Heart left ventricle (tissue), 13 donors: ENCODE measurements at regions not wholly inside any gene's neighbourhood (a gene's known extent, or its start where the extent isn't known, plus 50 kb on each side); places are given as distances from the start of the nearest gene placed in this dataset.

Experiments
- POLR2A ChIP-seq, 2 donors: fragments of 450-650 bp; IDR thresholded peaks; one replicate each; pipeline ENCODE4 v1.6.1; 2017; ENCODE audit warnings: antibody characterized with exemption in 2 of 2, mild to moderate bottlenecking in 2 of 2, moderate library complexity in 2 of 2
- TF ChIP-seq, protein P1 (sequence below), 12 donors: fragments of 200-600 bp; sonication (generic) in 4 of 12; IDR thresholded peaks; one replicate each; pipeline versions ENCODE4 v1.5.0 to v1.8.0; 2018 to 2022; ENCODE audit warnings: antibody characterized with exemption in 12 of 12, mild to moderate bottlenecking in 5 of 12
- donor health status: ischemic (EF 13 %, LVEDD 7.1; RV severe dilation, severe dysfunction).
- donor health status: DM: no; HTN: yes; CAD: no.
- donor health status: DM: no; HTN: no; CAD: no.
- donor health status: ischemic (EF 25% LVEDD 6.9; RV normal size, moderate dysfunction).
- donor health status: ischemic (EF 25% LVEDD 5.7; RV mildly dilated, moderate dysfunction).
- donor health status: ischemic (EF 35%, LVEDD 5.7; RV mildly dilated, moderate dysfunction).
- donor health status: nonischemic (EF 11% LVEDD 7.7; RV severe dilation, severe dysfunction).
- donor health status: DM: yes; HTN: yes; CAD: no.
- donor health status: PGD.
- donor health status: ischemic (EF 29% LVEDD 5.4; RV normal size, mild dysfunction).
- donor health status: nonischemic (EF 23%, LVEDD 6.1; RV moderate dilation, normal function).

DNA sequence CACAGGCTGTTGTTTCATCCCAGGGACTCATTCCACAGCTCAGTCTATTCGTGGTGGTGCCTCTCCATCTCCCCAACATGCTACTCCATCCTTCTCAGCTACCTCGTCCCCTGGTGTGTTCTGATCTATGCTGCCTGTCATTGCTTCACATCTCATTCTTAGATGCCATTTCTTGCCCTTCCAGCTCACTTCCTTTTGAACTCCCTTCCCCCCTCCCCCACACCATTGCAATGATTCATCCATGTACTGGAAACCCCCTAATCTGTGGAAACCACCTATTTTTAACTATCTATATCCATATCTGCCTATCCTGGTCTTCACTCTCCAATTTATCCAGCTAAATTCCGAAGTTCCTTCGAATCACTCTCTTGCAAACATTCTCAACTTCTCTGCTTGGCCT lies 65.7 kb upstream of the PARD3B start:
- TF ChIP-seq, protein P1, sequence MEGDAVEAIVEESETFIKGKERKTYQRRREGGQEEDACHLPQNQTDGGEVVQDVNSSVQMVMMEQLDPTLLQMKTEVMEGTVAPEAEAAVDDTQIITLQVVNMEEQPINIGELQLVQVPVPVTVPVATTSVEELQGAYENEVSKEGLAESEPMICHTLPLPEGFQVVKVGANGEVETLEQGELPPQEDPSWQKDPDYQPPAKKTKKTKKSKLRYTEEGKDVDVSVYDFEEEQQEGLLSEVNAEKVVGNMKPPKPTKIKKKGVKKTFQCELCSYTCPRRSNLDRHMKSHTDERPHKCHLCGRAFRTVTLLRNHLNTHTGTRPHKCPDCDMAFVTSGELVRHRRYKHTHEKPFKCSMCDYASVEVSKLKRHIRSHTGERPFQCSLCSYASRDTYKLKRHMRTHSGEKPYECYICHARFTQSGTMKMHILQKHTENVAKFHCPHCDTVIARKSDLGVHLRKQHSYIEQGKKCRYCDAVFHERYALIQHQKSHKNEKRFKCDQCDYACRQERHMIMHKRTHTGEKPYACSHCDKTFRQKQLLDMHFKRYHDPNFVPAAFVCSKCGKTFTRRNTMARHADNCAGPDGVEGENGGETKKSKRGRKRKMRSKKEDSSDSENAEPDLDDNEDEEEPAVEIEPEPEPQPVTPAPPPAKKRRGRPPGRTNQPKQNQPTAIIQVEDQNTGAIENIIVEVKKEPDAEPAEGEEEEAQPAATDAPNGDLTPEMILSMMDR (IDR thresholded peaks at IDR 0.05) = no peak
- TF ChIP-seq POLR2A (IDR thresholded peaks at IDR 0.05) = no peak
